ENCODE measurements at regions not wholly inside any gene's neighbourhood (a gene's known extent, or its start where the extent isn't known, plus 50 kb on each side); places are given as distances from the start of the nearest gene placed in this dataset.
"Not testable (repeated sequence)": the region's sequence is repeated elsewhere in the genome, so short reads cannot be mapped to it uniquely, and the experiment has no call there.

GRCh38 chr14:25699981-25700380 lies 650.0 kb upstream of the STXBP6 start:
- DNase-seq (ENCODE audit: extremely low read depth in 1 of 2, low read depth in 1 of 2): no peak

- DNase-seq (ENCODE audit: extremely low read depth in 1 of 2, low read depth in 1 of 2): no peak
Measured at GRCh38 chr14:25698111-25698510, 648.2 kb upstream of the STXBP6 start.

- no peak for DNase-seq (ENCODE audit: extremely low read depth in 1 of 2, low read depth in 1 of 2)
Measured at GRCh38 chr14:25696176-25696575, 646.2 kb upstream of the STXBP6 start.

- no peak for DNase-seq (ENCODE audit: extremely low read depth in 1 of 2, low read depth in 1 of 2)
Measured at GRCh38 chr14:25685004-25685403, 635.1 kb upstream of the STXBP6 start.

- DNase-seq (ENCODE audit: extremely low read depth in 1 of 2, low read depth in 1 of 2): no peak
Measured at GRCh38 chr14:25680934-25681333, 631.0 kb upstream of the STXBP6 start.

- not testable (repeated sequence) for DNase-seq (ENCODE audit: extremely low read depth in 1 of 2, low read depth in 1 of 2)
Measured at GRCh38 chr14:25680511-25680910, 630.6 kb upstream of the STXBP6 start.

GRCh38 chr14:25677111-25677510 lies 627.2 kb upstream of the STXBP6 start:
- no peak for DNase-seq (ENCODE audit: extremely low read depth in 1 of 2, low read depth in 1 of 2)

- no peak for DNase-seq (ENCODE audit: extremely low read depth in 1 of 2, low read depth in 1 of 2)
Measured at GRCh38 chr14:25667387-25667786, 617.4 kb upstream of the STXBP6 start.

GRCh38 chr14:25666877-25667276 lies 616.9 kb upstream of the STXBP6 start:
- no peak for DNase-seq (ENCODE audit: extremely low read depth in 1 of 2, low read depth in 1 of 2)

- no peak for DNase-seq (ENCODE audit: extremely low read depth in 1 of 2, low read depth in 1 of 2)
Measured at GRCh38 chr14:25658988-25659387, 609.0 kb upstream of the STXBP6 start.

- DNase-seq (ENCODE audit: extremely low read depth in 1 of 2, low read depth in 1 of 2): no peak
Measured at GRCh38 chr14:25630447-25630846, 580.5 kb upstream of the STXBP6 start.

- no peak for DNase-seq (ENCODE audit: extremely low read depth in 1 of 2, low read depth in 1 of 2)
Measured at GRCh38 chr14:25628978-25629377, 579.0 kb upstream of the STXBP6 start.

- no peak for DNase-seq (ENCODE audit: extremely low read depth in 1 of 2, low read depth in 1 of 2)
Measured at GRCh38 chr14:25628390-25628789, 578.4 kb upstream of the STXBP6 start.

- no peak for DNase-seq (ENCODE audit: extremely low read depth in 1 of 2, low read depth in 1 of 2)
Measured at GRCh38 chr14:25626986-25627385, 577.0 kb upstream of the STXBP6 start.

GRCh38 chr14:25622763-25623162 lies 572.8 kb upstream of the STXBP6 start:
- no peak for DNase-seq (ENCODE audit: extremely low read depth in 1 of 2, low read depth in 1 of 2)

GRCh38 chr14:25620515-25620914 lies 570.6 kb upstream of the STXBP6 start:
- no peak for DNase-seq (ENCODE audit: extremely low read depth in 1 of 2, low read depth in 1 of 2)

GRCh38 chr14:25615174-25615573 lies 565.2 kb upstream of the STXBP6 start:
- no peak for DNase-seq (ENCODE audit: extremely low read depth in 1 of 2, low read depth in 1 of 2)

- DNase-seq (ENCODE audit: extremely low read depth in 1 of 2, low read depth in 1 of 2): no peak
Measured at GRCh38 chr14:25607192-25607591, 557.2 kb upstream of the STXBP6 start.

- DNase-seq (ENCODE audit: extremely low read depth in 1 of 2, low read depth in 1 of 2): no peak
Measured at GRCh38 chr14:25602106-25602505, 552.2 kb upstream of the STXBP6 start.

GRCh38 chr14:25588751-25589150 lies 538.8 kb upstream of the STXBP6 start:
- no peak for DNase-seq (ENCODE audit: extremely low read depth in 1 of 2, low read depth in 1 of 2)

GRCh38 chr14:25574628-25575325 lies 524.8 kb upstream of the STXBP6 start:
- no peak for DNase-seq (ENCODE audit: extremely low read depth in 1 of 2, low read depth in 1 of 2)

GRCh38 chr14:25570483-25570882 lies 520.5 kb upstream of the STXBP6 start:
- no peak for DNase-seq (ENCODE audit: extremely low read depth in 1 of 2, low read depth in 1 of 2)

- no peak for DNase-seq (ENCODE audit: extremely low read depth in 1 of 2, low read depth in 1 of 2)
Measured at GRCh38 chr14:25557466-25557865, 507.5 kb upstream of the STXBP6 start.

Data from stimulated activated CD8-positive, alpha-beta memory T cell treated with anti-CD3 and anti-CD28 coated beads, Interleukin-7, amount 100 ng/mL, for 48 hours (primary cell).